Activated CD8-positive, alpha-beta memory T cell treated with anti-CD3 and anti-CD28 coated beads for 24 hours (primary cell): ENCODE measurements at regions not wholly inside any gene's neighbourhood (a gene's known extent, or its start where the extent isn't known, plus 50 kb on each side); places are given as distances from the start of the nearest gene placed in this dataset.

Source experiments
- DNase-seq: peaks from one replicate; pipeline ENCODE4 v3.0.0-alpha.2; 2020

- no peak for DNase-seq
Measured at GRCh38 chr1:82515650-82516049, 714.9 kb downstream of the ADGRL2 start.

- no peak for DNase-seq
Measured at GRCh38 chr1:82511441-82511840, 710.7 kb downstream of the ADGRL2 start.

- DNase-seq = no peak
Measured at GRCh38 chr1:82510431-82510830, 709.7 kb downstream of the ADGRL2 start.

- DNase-seq = no peak
Measured at GRCh38 chr1:82507011-82507410, 706.3 kb downstream of the ADGRL2 start.

GRCh38 chr1:82503822-82504221 is 703.1 kb downstream of the ADGRL2 start:
- DNase-seq = no peak

- DNase-seq = no peak
Measured at GRCh38 chr1:82499022-82499421, 698.3 kb downstream of the ADGRL2 start.

- no peak for DNase-seq
Measured at GRCh38 chr1:82494117-82494516, 693.4 kb downstream of the ADGRL2 start.

- no peak for DNase-seq
Measured at GRCh38 chr1:82492159-82492558, 691.4 kb downstream of the ADGRL2 start.

- no peak for DNase-seq
Measured at GRCh38 chr1:82491301-82492048, 690.7 kb downstream of the ADGRL2 start.

- DNase-seq = no peak
Measured at GRCh38 chr1:82487778-82488177, 687.0 kb downstream of the ADGRL2 start.

- no peak for DNase-seq
Measured at GRCh38 chr1:82486969-82487368, 686.2 kb downstream of the ADGRL2 start.

- DNase-seq = no peak
Measured at GRCh38 chr1:82486468-82486867, 685.7 kb downstream of the ADGRL2 start.

- DNase-seq = no peak
Measured at GRCh38 chr1:82485591-82486369, 685.0 kb downstream of the ADGRL2 start.

GRCh38 chr1:82483146-82483545 is 682.4 kb downstream of the ADGRL2 start:
- no peak for DNase-seq

GRCh38 chr1:82478916-82479315 is 678.2 kb downstream of the ADGRL2 start:
- no peak for DNase-seq

GRCh38 chr1:82472489-82473131 is 671.9 kb downstream of the ADGRL2 start:
- DNase-seq = no peak

- DNase-seq = no peak
Measured at GRCh38 chr1:82466891-82467290, 666.2 kb downstream of the ADGRL2 start.

- no peak for DNase-seq
Measured at GRCh38 chr1:82466416-82466815, 665.7 kb downstream of the ADGRL2 start.

GRCh38 chr1:82465024-82465423 is 664.3 kb downstream of the ADGRL2 start:
- DNase-seq = no peak

GRCh38 chr1:82464362-82465001 is 663.7 kb downstream of the ADGRL2 start:
- DNase-seq = no peak

GRCh38 chr1:82463951-82464350 is 663.2 kb downstream of the ADGRL2 start:
- no peak for DNase-seq

GRCh38 chr1:82462366-82462765 is 661.6 kb downstream of the ADGRL2 start:
- no peak for DNase-seq

- DNase-seq = no peak
Measured at GRCh38 chr1:82455342-82455741, 654.6 kb downstream of the ADGRL2 start.
